Activated CD4-positive, alpha-beta T cell treated with anti-CD3 and anti-CD28 coated beads, Interleukin-2, amount 50 U/mL, for 48 hours (primary cell): ENCODE measurements at regions not wholly inside any gene's neighbourhood (a gene's known extent, or its start where the extent isn't known, plus 50 kb on each side); places are given as distances from the start of the nearest gene placed in this dataset.
"Not testable (repeated sequence)": the region's sequence is repeated elsewhere in the genome, so short reads cannot be mapped to it uniquely, and the experiment has no call there.

ENCODE experiments used
- DNase-seq, 2 experiments: peaks; one replicate each; pipeline ENCODE4 v3.0.0-alpha.2; 2020

DNA sequence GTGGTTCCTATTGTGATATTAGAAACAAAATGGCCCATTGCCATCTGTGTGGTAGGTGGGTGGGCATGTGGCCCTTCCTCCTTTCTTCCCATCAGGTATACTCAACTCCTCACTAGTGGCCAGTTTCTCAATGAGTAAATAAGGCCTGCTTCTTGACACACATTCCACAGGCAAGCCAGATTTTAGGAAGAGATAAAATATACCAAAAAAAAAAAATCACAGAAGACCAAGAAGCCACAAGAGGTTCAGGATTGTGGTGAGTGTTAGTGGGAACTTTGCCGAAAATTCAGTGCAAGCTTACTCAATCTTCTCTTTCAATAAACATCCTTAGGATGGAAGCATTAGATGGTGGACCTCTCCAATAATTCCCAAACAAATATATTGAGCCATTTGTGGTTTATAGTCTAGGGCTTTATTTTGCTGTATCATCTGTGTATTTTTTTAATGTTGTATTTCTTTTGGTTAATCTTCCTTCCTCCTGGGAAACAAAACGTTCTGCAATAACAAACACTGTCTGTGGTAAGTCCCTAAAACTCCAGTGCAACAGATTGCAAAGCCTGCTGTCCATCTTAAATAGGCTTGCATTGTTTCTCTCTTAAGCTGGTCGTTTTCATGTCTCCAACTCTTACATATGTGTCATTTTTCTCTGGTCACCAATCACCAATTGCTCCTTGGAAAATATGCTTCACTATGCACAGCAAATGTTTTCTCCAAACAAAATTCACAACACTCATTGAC, 289.9 kb upstream of the KITLG start:
- no peak for DNase-seq

- no peak for DNase-seq
Observed at GRCh38 chr12:88868050-88868449, 287.8 kb upstream of the KITLG start.

DNA sequence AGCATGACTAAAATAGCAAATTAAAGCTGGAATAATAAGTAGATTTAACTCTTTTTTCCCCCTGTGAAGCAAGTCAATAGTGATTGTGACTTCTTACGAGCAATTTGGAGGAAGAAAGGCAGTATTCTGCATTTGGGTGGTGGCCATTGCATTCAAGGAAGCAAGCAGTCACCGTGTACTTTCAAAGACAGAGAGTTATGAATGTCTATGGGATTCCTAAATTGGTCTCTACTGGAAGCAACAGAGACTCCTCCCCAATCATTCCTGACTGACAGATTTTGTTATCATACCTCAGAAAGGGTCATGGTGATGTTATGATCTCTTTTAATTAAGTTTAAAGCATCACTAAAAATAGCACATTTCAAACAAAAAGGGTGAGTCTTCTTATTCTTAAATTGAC, 287.2 kb upstream of the KITLG start:
- DNase-seq = no peak

GRCh38 chr12:88866881-88867280, 286.6 kb upstream of the KITLG start:
- no peak for DNase-seq

DNA sequence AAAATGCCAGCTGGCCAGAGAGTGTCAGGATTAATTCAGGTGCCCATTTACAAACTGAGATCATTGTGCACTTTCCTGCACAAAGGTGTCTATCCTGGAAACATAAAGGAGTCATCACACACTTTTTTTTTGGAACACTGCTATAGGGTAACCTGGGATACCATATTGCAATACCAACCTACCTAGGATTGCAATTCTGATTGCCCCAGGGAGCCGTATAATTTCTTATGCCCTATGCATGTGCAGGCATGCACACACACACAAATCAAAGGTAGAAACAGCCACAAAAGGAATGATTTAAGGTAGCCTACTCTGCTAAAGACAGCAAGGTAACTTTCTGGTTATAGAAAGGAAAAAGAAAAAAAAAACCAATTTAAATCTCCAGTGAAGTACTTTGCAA, 285.3 kb upstream of the KITLG start:
- no peak for DNase-seq

- no peak for DNase-seq
Observed at GRCh38 chr12:88860851-88861250, 280.6 kb upstream of the KITLG start.

DNA sequence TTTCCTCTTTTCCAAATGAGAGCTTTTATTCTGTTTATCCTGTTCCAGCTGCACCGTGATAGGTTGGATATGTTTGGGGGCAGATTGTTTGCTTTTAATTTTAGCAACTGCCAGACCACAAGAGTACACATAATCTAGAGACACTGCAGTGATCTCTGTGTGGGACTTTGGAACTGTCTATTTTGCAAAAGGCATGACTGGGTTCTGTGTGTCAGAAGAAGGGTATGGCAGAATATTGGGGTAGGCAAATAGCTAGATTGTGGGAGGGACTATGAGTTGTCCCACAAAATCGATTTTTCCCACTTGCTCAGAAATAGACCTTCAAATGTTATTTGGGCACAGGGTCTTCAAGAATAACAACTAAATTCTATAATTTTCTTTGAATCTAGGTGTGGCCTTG, 275.9 kb upstream of the KITLG start:
- DNase-seq = no peak

- DNase-seq = no peak
Observed at GRCh38 chr12:88855301-88855700, 275.0 kb upstream of the KITLG start.

DNA sequence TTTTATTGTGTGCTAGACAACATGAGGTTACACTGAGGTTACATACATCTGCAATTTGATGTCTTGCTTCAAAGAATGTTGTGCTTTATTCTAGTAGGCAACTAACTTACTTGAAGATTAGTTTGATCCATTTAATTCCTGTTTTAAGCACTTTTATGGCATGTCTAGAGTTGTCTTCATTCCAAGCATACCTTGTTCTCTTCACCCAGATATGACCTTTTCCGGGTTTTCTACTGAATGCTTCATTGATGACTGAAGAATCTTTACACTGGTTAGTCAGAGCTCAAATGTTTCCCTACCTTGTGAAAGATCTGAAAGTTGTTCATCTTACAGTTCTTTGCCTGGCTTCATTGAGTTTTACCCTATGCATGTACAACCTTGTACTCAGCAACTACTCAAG, 274.0 kb upstream of the KITLG start:
- DNase-seq = no peak

- DNase-seq = not testable (repeated sequence)
Observed at GRCh38 chr12:88847246-88847645, 267.0 kb upstream of the KITLG start.

GRCh38 chr12:88844426-88844825, 264.2 kb upstream of the KITLG start:
- DNase-seq = no peak

DNA sequence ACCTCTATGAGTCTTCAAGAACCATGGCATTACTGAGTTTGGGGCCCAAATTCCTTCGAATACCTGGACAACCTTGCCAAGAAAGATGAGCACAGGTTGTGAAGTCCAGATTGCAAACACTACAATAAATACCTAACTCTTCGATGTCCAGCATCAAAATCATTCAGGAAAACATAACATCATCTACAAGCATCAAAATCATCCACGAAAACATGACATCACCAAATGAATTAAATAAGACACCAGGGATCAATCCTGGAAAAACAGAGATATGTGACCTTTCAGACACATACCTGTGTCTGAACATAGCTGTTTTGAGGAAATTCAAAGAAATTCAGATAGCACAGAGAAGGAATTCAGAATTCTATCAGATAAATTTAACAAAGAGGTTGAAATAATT, 262.0 kb upstream of the KITLG start:
- no peak for DNase-seq

- DNase-seq = no peak
Observed at GRCh38 chr12:88839486-88839885, 259.2 kb upstream of the KITLG start.

DNA sequence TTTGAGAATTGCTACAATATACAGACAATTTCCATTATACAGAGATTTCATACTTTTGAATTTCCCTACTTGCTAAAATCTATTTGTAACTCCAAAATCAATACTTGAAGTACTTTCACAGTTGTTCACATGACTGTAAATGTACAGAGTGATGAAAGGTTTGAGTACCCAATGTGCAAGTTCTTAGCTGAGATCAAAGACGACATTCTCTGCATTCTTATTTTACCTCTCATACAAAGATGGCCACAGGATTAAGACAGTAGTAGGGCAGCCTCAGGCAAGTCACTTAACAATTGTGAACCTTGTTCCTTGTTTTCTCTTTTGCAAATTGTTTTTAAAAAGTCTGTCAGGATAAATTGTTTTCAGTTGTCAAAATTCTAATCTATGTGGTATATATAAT, 255.9 kb upstream of the KITLG start:
- DNase-seq = no peak

GRCh38 chr12:88834226-88834625, 254.0 kb upstream of the KITLG start:
- no peak for DNase-seq

- no peak for DNase-seq
Observed at GRCh38 chr12:88833641-88834116, 253.4 kb upstream of the KITLG start.

DNA sequence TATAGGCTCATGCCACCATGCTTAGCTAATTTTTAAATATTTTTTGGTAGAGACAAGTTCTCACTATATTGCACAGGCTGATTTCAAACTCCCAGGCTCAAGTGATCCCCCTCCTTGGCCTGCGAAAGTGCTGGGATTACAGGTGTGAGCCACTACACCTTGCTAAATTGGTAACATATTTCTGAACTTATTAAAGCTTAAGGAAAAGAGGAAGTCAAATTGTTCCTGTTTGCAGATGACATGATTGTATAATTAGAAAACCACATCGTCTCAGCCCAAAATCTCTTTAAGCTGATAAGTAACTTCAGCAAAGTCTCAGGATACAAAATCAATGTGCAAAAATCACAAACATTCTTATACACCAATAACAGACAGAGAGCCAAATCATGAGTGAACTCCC, 248.3 kb upstream of the KITLG start:
- not testable (repeated sequence) for DNase-seq

- DNase-seq = no peak
Observed at GRCh38 chr12:88820012-88820411, 239.7 kb upstream of the KITLG start.

DNA sequence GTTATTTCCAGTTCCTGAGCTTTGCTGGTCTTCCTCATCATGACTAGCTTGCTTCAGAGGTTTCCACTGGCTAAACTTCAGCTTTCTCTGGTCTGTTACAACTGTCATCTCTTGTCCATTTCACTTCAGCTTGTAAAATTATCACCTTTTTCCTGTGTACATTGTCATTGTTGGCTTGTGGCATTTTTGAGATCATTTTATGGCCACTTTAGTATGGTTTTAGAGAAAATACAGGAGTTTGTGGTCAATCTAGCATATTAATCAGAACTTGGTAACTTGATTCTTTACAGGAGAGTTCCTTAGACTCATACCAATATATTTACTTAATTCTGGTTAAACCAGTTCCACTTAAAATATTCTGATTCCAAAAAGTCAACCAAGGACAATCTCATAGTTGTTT, 235.9 kb upstream of the KITLG start:
- no peak for DNase-seq

DNA sequence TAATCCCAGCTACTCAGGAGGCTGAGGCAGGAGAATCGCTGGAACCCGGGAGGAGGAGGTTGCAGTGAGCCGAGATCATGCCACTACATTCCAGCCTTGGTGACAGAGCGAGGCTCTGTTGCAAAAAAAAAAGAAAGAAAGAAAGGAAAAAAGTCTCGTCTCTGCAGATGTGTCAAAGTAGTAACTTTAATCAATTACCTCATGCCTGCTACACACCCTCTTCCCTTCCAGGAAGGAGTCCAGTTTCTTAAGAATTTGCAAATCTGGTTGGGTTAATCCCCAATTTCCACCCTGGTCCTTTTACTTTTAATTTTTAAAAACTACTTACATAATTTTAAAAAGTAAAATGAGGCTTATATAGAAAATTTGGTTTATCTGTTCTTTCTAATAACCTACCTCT, 234.5 kb upstream of the KITLG start:
- DNase-seq = no peak

DNA sequence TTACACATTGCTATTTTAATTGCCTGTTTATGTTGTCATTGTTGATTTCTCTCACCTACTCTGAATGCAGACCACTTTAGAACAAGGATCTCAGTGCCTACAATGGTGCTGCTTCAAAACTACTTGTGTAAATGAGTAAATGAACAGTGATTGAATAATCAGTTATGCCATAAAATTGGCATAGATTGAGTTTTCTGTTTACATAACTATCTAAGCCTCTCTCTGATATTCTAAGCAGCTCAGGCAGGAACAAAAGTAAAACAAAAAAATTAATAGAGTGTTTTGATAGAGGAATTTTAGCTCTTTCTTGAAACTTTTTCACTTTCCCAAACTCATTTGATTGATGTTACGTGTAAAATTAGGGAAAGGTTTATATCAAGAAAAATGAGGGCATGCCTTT, 232.3 kb upstream of the KITLG start:
- no peak for DNase-seq

- DNase-seq = no peak
Observed at GRCh38 chr12:88810806-88811205, 230.5 kb upstream of the KITLG start.

DNA sequence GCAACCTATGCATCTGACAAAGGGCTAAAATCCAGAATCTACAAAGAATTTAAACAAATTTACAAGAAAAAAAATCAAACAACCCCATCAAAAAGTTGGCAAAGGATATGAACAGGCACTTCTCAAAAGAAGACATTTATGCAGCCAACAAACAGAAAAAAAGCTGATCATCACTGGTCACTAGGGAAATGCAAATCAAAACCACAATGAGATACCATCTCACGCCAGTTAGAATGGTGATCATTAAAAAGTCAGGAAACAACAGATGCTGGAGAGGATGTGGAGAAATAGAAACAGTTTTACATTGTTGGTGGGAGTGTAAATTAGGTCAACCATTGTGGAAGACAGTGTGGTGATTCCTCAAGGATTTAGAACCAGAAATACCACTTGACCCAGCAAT, 229.6 kb upstream of the KITLG start:
- DNase-seq = not testable (repeated sequence)

- no peak for DNase-seq
Observed at GRCh38 chr12:88805692-88806091, 225.4 kb upstream of the KITLG start.

DNA sequence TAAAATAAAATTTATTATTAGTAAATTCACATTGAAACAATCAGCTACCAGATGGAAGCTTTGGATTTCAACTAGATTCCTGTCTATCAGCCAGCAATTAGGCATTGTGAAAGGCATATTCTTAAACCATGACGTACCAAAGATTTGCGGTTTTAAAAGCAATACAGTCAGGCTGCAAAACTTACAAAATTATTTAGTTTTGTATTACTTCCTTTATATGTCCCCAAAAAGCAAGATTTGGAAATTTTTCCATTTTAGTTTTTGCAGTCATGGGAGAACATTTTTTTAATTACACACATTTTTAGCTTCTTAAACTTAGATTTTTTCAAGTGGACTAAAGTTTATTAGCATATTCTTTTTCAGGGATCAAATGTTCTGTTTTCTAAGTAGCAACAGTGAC, 225.0 kb upstream of the KITLG start:
- no peak for DNase-seq
